ENCODE measurements at regions not wholly inside any gene's neighbourhood (a gene's known extent, or its start where the extent isn't known, plus 50 kb on each side); places are given as distances from the start of the nearest gene placed in this dataset.

DNA sequence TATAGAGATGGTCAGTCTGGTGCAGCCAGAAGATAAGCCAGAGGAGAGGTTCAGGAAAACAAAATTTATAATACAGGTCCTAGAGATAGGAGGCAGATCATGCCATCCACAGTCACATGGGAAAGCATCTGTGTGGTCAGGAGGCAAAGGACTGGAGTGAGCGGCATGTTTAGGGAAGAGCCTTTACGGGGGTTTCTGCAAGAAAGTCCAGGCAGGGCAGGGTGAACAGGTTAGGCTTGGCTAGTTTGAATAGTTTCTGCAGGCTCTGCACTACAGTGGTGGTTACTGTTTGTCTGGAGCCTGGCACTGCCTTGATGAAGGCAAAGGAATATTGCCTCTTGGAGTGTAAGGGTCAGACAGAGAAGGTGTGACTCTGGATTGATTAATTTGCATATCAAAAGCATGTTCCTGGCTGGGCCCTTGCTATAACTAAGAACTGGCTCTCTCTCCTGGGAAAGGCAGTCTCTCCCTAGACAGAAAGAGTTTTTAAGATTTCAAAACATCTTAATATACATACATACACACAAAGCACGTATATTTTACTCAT lies 1034.7 kb upstream of the CHAC2 start:
- Histone ChIP-seq H3K27me3 (no peaks in the 10 kb centered on the region), H3K36me3 (no peaks in the 10 kb centered on the region), H3K9me3 (no peaks in the 10 kb centered on the region), H3K27ac (no peak overlapping the region), H3K4me3 (no peak overlapping the region), H3K4me1 (no peaks in the 10 kb centered on the region)
- DNase-seq (no peak), ATAC-seq (no peak)
- TF ChIP-seq, protein P1, sequence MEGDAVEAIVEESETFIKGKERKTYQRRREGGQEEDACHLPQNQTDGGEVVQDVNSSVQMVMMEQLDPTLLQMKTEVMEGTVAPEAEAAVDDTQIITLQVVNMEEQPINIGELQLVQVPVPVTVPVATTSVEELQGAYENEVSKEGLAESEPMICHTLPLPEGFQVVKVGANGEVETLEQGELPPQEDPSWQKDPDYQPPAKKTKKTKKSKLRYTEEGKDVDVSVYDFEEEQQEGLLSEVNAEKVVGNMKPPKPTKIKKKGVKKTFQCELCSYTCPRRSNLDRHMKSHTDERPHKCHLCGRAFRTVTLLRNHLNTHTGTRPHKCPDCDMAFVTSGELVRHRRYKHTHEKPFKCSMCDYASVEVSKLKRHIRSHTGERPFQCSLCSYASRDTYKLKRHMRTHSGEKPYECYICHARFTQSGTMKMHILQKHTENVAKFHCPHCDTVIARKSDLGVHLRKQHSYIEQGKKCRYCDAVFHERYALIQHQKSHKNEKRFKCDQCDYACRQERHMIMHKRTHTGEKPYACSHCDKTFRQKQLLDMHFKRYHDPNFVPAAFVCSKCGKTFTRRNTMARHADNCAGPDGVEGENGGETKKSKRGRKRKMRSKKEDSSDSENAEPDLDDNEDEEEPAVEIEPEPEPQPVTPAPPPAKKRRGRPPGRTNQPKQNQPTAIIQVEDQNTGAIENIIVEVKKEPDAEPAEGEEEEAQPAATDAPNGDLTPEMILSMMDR (IDR thresholded peaks at IDR 0.05): no peak
- no peak for TF ChIP-seq POLR2A (IDR thresholded peaks at IDR 0.05)
- intact Hi-C loops (cut with DNase I): no loop called here
- 42% methylated on average over 3 of the region's 3 CpGs for WGBS (ENCODE audit: insufficient coverage, low coverage, low lambda C conversion rate, missing lambda C conversion rate)

DNA sequence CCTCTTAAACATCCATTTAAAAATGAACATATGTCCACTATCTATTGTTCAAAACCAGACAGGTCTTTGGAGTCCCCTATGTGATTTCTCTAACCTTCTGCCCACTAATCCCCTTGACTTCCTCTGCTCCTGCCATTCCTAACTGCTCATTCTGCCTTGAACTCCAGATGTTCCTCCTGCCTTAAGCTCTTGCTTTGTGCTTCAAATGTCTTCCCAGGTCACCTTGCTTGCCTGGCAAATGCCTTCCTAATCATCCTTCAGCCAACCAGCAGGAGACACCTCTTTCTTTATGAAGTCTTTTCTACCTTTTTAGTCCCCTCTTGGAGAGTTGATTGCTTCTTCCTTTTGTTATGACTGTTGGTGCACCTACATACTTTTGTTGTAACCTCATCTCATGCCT lies 1043.0 kb upstream of the CHAC2 start:
- DNase-seq: no peak
- Histone ChIP-seq H3K27me3 (no peaks in the 10 kb centered on the region), H3K36me3 (no peaks in the 10 kb centered on the region), H3K4me1 (no peaks in the 10 kb centered on the region), H3K4me3 (no peak overlapping the region), H3K9me3 (no peaks in the 10 kb centered on the region), H3K27ac (no peak overlapping the region)
- intact Hi-C loops (cut with DNase I): no loop called here
- no peak for TF ChIP-seq POLR2A (IDR thresholded peaks at IDR 0.05)
- TF ChIP-seq, protein P1 (IDR thresholded peaks at IDR 0.05): no peak
- ATAC-seq: no peak

DNA sequence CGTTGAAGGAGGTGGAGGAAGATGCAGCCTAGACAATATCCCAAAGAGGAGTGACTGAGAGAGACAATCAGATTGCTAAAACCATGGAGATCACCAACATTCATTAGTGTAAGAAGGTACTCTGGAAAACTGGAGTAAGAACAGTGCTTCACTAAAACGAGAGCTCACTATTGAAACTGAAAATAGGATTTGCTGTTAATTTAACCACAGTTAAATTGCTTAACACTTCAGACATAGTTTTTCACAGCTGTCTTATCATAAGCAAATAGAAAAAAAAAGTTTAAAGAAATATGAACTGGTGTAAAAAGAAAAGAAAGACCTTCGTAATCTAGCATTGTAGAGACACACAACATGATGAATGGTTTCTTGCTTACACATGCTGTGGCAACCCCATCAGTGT lies 1049.8 kb upstream of the CHAC2 start:
- 29% methylated on average over 3 of the region's 3 CpGs for WGBS (ENCODE audit: insufficient coverage, low coverage, low lambda C conversion rate, missing lambda C conversion rate)

DNA sequence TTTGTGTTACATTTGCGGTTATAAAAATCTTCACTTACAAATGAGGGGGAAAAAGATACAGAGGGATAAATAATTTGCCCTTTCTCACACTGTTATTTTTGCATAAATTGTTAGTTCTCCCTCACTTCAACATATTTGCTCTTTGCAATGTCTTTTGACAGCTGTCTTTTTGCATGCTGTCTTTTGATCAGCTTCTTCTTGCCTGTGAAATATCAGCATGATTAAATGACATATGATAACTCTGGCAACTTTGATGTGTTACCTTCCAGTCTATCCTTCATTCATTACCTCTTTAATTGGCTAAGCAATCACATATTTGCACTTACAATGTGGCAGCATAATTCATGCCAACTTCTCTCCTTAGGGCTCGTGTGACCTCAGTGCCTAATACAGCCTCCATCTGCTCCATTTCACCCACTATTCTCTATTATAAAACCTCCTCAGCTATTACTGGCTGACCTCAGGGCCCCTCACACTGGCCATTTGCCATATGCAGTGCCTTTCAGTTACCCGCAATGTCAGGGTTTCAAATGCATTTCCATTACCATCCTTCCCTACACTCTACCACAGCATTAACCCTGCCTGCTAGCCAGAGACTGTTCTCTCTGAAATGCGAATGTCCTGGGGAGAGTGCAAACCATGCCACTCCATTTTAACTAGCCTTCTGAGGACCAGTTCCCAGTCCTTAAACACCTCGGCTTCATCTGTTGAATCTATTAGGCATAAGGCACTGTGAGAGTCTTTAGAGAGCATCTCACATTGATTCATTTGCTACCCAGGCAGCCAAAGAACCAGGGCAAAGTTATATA lies 1056.6 kb upstream of the CHAC2 start:
- ATAC-seq (no peak), DNase-seq (no peak)
- Histone ChIP-seq H3K4me3 (no peak overlapping the region), H3K9me3 (no peaks in the 10 kb centered on the region), H3K27me3 (no peaks in the 10 kb centered on the region), H3K27ac (no peak overlapping the region), H3K4me1 (no peaks in the 10 kb centered on the region), H3K36me3 (no peaks in the 10 kb centered on the region)
- intact Hi-C loops (cut with DNase I): no loop called here
- WGBS (ENCODE audit: insufficient coverage, low coverage, low lambda C conversion rate, missing lambda C conversion rate): 50% methylated on average over 5 of the region's 5 CpGs
- no peak for TF ChIP-seq POLR2A (IDR thresholded peaks at IDR 0.05)
- TF ChIP-seq, protein P1 (IDR thresholded peaks at IDR 0.05): no peak

More for the DNA sequence above, 1049.8 kb upstream of the CHAC2 start:
- no peak overlapping the region for H3K27ac ChIP-seq
- TF ChIP-seq, protein P1 (IDR thresholded peaks at IDR 0.05): no peak
- no peak for TF ChIP-seq POLR2A (IDR thresholded peaks at IDR 0.05)
- no peaks in the 10 kb centered on the region for H3K27me3 ChIP-seq
- no peaks in the 10 kb centered on the region for H3K9me3 ChIP-seq
- no peak for ATAC-seq
- DNase-seq: no peak
- no peaks in the 10 kb centered on the region for H3K4me1 ChIP-seq
- intact Hi-C loops (cut with DNase I): no loop called here
- H3K4me3 ChIP-seq: no peak overlapping the region
- H3K36me3 ChIP-seq: no peaks in the 10 kb centered on the region

All from right lobe of liver (tissue), 6 donors.